NCI-H2107 treated with DMSO at 0.1 percent for 48 hours (cell line): ENCODE measurements at regions not wholly inside any gene's neighbourhood (a gene's known extent, or its start where the extent isn't known, plus 50 kb on each side); places are given as distances from the start of the nearest gene placed in this dataset.

ENCODE experiments used
- DNase-seq: peaks from one replicate; lab custom pipeline; 2025; ENCODE audit not compliant: unreplicated experiment; lab: John Stamatoyannopoulos, UW

GRCh38 chr10:2284071-2284470 is 546.7 kb upstream of the ADARB2 start:
- no peak for DNase-seq

- DNase-seq, result no peak
Measured at GRCh38 chr10:2282202-2282601, 544.9 kb upstream of the ADARB2 start.

GRCh38 chr10:2280713-2281300 is 543.5 kb upstream of the ADARB2 start:
- DNase-seq, result no peak

- no peak for DNase-seq
Measured at GRCh38 chr10:2279711-2280110, 542.4 kb upstream of the ADARB2 start.

- no peak for DNase-seq
Measured at GRCh38 chr10:2278363-2278762, 541.0 kb upstream of the ADARB2 start.

GRCh38 chr10:2263561-2263960 is 526.2 kb upstream of the ADARB2 start:
- no peak for DNase-seq

- no peak for DNase-seq
Measured at GRCh38 chr10:2262878-2263277, 525.6 kb upstream of the ADARB2 start.

GRCh38 chr10:2262333-2262732 is 525.0 kb upstream of the ADARB2 start:
- no peak for DNase-seq

- no peak for DNase-seq
Measured at GRCh38 chr10:2256241-2256640, 518.9 kb upstream of the ADARB2 start.

- DNase-seq, result no peak
Measured at GRCh38 chr10:2252096-2252495, 514.8 kb upstream of the ADARB2 start.

- no peak for DNase-seq
Measured at GRCh38 chr10:2251631-2252030, 514.3 kb upstream of the ADARB2 start.

- no peak for DNase-seq
Measured at GRCh38 chr10:2246747-2247146, 509.4 kb upstream of the ADARB2 start.

- no peak for DNase-seq
Measured at GRCh38 chr10:2245580-2245979, 508.3 kb upstream of the ADARB2 start.

GRCh38 chr10:2244471-2244870 is 507.1 kb upstream of the ADARB2 start:
- no peak for DNase-seq

GRCh38 chr10:2236876-2237275 is 499.6 kb upstream of the ADARB2 start:
- DNase-seq, result no peak

GRCh38 chr10:2232479-2232878 is 495.2 kb upstream of the ADARB2 start:
- DNase-seq, result no peak

- no peak for DNase-seq
Measured at GRCh38 chr10:2230478-2230877, 493.2 kb upstream of the ADARB2 start.

- DNase-seq, result no peak
Measured at GRCh38 chr10:2228320-2228901, 491.1 kb upstream of the ADARB2 start.

- DNase-seq, result no peak
Measured at GRCh38 chr10:2225609-2226008, 488.3 kb upstream of the ADARB2 start.

GRCh38 chr10:2223548-2224320 is 486.4 kb upstream of the ADARB2 start:
- no peak for DNase-seq

GRCh38 chr10:2222631-2223030 is 485.3 kb upstream of the ADARB2 start:
- DNase-seq, result no peak

- DNase-seq, result no peak
Measured at GRCh38 chr10:2214805-2215204, 477.5 kb upstream of the ADARB2 start.
